Heart left ventricle (tissue), 16 donors: ENCODE measurements at regions not wholly inside any gene's neighbourhood (a gene's known extent, or its start where the extent isn't known, plus 50 kb on each side); places are given as distances from the start of the nearest gene placed in this dataset.
"Not testable (repeated sequence)": the region's sequence is repeated elsewhere in the genome, so short reads cannot be mapped to it uniquely, and the experiment has no call there.

Experiments
- ATAC-seq, 4 donors: fragments of 200-7000 bp; cut with Tn5 transposase; one replicate each; pipeline ENCODE4 v1.9.1; 2020 to 2022; ENCODE audit warnings: moderate library complexity in 4 of 4, mild to moderate bottlenecking in 3 of 4, moderate number of reproducible peaks in 1 of 4
- DNase-seq, 5 donors: peaks; one replicate each; pipeline ENCODE4 v3.0.0-alpha.2; 2020
- H3K27ac ChIP-seq, 12 donors: fragments of 200-600 bp; sonication (generic) in 4 of 12; one replicate each; pipeline versions ENCODE4 v1.5.0 to v1.8.0; 2016 to 2022; ENCODE audit warnings: mild to moderate bottlenecking in 2 of 12
- H3K27me3 ChIP-seq, 9 donors: fragments of 200-600 bp; sonication (generic) in 2 of 9; one replicate each; pipeline versions ENCODE4 v1.5.1 to v1.8.0; 2016 to 2022; ENCODE audit warnings: mild to moderate bottlenecking in 3 of 9
- H3K36me3 ChIP-seq, 9 donors: fragments of 200-600 bp; sonication (generic) in 2 of 9; one replicate each; pipeline versions ENCODE4 v1.5.0 to v1.8.0; 2018 to 2022; ENCODE audit warnings: mild to moderate bottlenecking in 2 of 9
- H3K4me1 ChIP-seq, 12 donors: fragments of 200-600 bp; sonication (generic) in 4 of 12; one replicate each; pipeline versions ENCODE4 v1.5.0 to v1.8.0; 2016 to 2022; ENCODE audit warnings: mild to moderate bottlenecking in 3 of 12
- H3K4me3 ChIP-seq, 12 donors: fragments of 200-600 bp; sonication (generic) in 4 of 12; one replicate each; pipeline versions ENCODE4 v1.5.0 to v1.8.0; 2017 to 2022; ENCODE audit warnings: mild to moderate bottlenecking in 9 of 12, moderate library complexity in 4 of 12
- H3K9me3 ChIP-seq, 12 donors: fragments of 200-600 bp; sonication (generic) in 4 of 12; one replicate each; pipeline versions ENCODE4 v1.5.0 to v1.8.0; 2016 to 2022; ENCODE audit warnings: mild to moderate bottlenecking in 1 of 12
- CTCF ChIP-seq, 12 donors: fragments of 200-600 bp; sonication (generic) in 4 of 12; IDR thresholded peaks; one replicate each; pipeline versions ENCODE4 v1.5.0 to v1.8.0; 2018 to 2022; ENCODE audit warnings: antibody characterized with exemption in 12 of 12, mild to moderate bottlenecking in 5 of 12
- POLR2A ChIP-seq, 2 donors: fragments of 450-650 bp; IDR thresholded peaks; one replicate each; pipeline ENCODE4 v1.6.1; 2017; ENCODE audit warnings: antibody characterized with exemption in 2 of 2, mild to moderate bottlenecking in 2 of 2, moderate library complexity in 2 of 2
- WGBS, 4 donors: extraction: QIAGEN DNeasy Blood & Tissue Kit in 2 of 4; methylation state at CpG; one replicate each; pipeline versions ENCODE4 v1.1.5 to v1.1.7; 2013 to 2018; 5-methylcytosine and 5-hydroxymethylcytosine counted together
- intact Hi-C, 10 donors: fragments of 100-400 bp; cut with DNase I; formaldehyde crosslinking; loops; one replicate each; pipeline versions ENCODE4 v1.11.1 to v1.14.2; 2022
- donor health status: ischemic (EF 13 %, LVEDD 7.1; RV severe dilation, severe dysfunction).
- donor health status: healthy with polysubstance abuse.
- donor health status: DM: no; HTN: yes; CAD: no.
- donor health status: DM: no; HTN: no; CAD: no.
- donor health status: ischemic (EF 25% LVEDD 6.9; RV normal size, moderate dysfunction).
- donor health status: ischemic (EF 25% LVEDD 5.7; RV mildly dilated, moderate dysfunction).
- donor health status: healthy.
- donor health status: DM: yes; HTN: yes; CAD: no.
- donor health status: ischemic (EF 35%, LVEDD 5.7; RV mildly dilated, moderate dysfunction).
- donor health status: nonischemic (EF 11% LVEDD 7.7; RV severe dilation, severe dysfunction).
- donor health status: DM: yes; HTN: yes; CAD: no.
- donor health status: PGD.
- donor health status: ischemic (EF 29% LVEDD 5.4; RV normal size, mild dysfunction).
- donor health status: nonischemic (EF 23%, LVEDD 6.1; RV moderate dilation, normal function).

GRCh38 chr17:47057830-47058229 is 78.8 kb upstream of the RPRML start:
- WGBS, 4 donors, result 46 to 74% (median 64%) methylated on average over 5 of the region's 5 CpGs
- no peak for TF ChIP-seq CTCF (IDR thresholded peaks at IDR 0.05)
- no peak for TF ChIP-seq POLR2A (IDR thresholded peaks at IDR 0.05)
- no peaks in the 10 kb centered on the region for H3K27me3 ChIP-seq
- no peak overlapping the region for H3K27ac ChIP-seq
- ATAC-seq, result peak in 3 of 4 donors; percentile 33 to 68 (median 49)
- peak in 1 of 5 donors; percentile 41 for DNase-seq
- H3K36me3 ChIP-seq, result peaks cover 0 to 41% (median 31%) of the 10 kb centered on the region in 9 donors
- no peaks in the 10 kb centered on the region for H3K9me3 ChIP-seq
- H3K4me3 ChIP-seq, result no peak overlapping the region
- intact Hi-C loops, result no loop called here
- H3K4me1 ChIP-seq, result peaks cover 0 to 6% (median 0%) of the 10 kb centered on the region in 12 donors

GRCh38 chr17:47057279-47057678 is 78.2 kb upstream of the RPRML start:
- H3K4me1 ChIP-seq, H3K9me3 ChIP-seq, H3K27ac ChIP-seq, ATAC-seq, intact Hi-C loops, H3K27me3 ChIP-seq, DNase-seq, H3K4me3 ChIP-seq: not testable (repeated sequence)
- peaks cover 0 to 46% (median 36%) of the 10 kb centered on the region in 9 donors for H3K36me3 ChIP-seq
- 94 to 99% (median 97%) methylated on average over 15 to 31 of the region's 31 CpGs for WGBS, 4 donors

GRCh38 chr17:47056687-47057086 is 77.6 kb upstream of the RPRML start:
- H3K36me3 ChIP-seq, result peaks cover 0 to 44% (median 37%) of the 10 kb centered on the region in 9 donors
- H3K27me3 ChIP-seq, DNase-seq, intact Hi-C loops, H3K27ac ChIP-seq, H3K4me1 ChIP-seq, ATAC-seq, H3K4me3 ChIP-seq, H3K9me3 ChIP-seq: not testable (repeated sequence)
- WGBS, 4 donors, result 86 to 95% (median 93%) methylated on average over 7 to 9 of the region's 9 CpGs
